ENCODE measurements at regions not wholly inside any gene's neighbourhood (a gene's known extent, or its start where the extent isn't known, plus 50 kb on each side); places are given as distances from the start of the nearest gene placed in this dataset.

DNA sequence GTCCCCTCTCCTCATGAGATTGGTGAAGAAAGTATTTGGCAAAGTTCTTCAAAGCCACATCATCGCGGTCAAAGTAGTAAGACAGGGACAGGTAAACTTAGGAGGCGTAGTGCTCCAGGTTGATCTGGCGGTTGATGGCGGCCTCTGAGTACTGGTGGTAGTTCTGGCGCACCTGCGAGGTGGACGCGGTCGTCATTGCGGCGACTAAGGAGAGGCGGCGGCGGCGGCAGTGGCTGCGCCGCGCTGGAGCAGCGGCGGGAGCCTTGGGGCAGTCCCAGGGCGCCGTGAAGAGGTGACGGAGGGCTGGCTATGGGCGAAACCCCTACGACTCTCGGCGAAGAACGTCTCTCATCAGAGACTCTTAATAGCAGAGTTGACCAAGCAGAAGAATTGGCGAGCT lies 107.2 kb upstream of the UBE2E3 start:
- TF ChIP-seq, protein P1, sequence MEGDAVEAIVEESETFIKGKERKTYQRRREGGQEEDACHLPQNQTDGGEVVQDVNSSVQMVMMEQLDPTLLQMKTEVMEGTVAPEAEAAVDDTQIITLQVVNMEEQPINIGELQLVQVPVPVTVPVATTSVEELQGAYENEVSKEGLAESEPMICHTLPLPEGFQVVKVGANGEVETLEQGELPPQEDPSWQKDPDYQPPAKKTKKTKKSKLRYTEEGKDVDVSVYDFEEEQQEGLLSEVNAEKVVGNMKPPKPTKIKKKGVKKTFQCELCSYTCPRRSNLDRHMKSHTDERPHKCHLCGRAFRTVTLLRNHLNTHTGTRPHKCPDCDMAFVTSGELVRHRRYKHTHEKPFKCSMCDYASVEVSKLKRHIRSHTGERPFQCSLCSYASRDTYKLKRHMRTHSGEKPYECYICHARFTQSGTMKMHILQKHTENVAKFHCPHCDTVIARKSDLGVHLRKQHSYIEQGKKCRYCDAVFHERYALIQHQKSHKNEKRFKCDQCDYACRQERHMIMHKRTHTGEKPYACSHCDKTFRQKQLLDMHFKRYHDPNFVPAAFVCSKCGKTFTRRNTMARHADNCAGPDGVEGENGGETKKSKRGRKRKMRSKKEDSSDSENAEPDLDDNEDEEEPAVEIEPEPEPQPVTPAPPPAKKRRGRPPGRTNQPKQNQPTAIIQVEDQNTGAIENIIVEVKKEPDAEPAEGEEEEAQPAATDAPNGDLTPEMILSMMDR (conservative IDR thresholded peaks at IDR 0.05): no peak
- no peak for TF ChIP-seq EZH2 (IDR thresholded peaks at IDR 0.05; ENCODE audit: low read depth)
